Peyer's patch (tissue), 4 donors: ENCODE measurements at regions not wholly inside any gene's neighbourhood (a gene's known extent, or its start where the extent isn't known, plus 50 kb on each side); places are given as distances from the start of the nearest gene placed in this dataset.

Experiments
- CTCF ChIP-seq, 6 experiments: fragments of 450-650 bp in 4 of 6; fragments of 200-600 bp in 2 of 6; sonication (generic) in 1 of 6; IDR thresholded peaks; one replicate each; pipeline ENCODE4 v1.5.1; 2017 to 2019; ENCODE audit warnings: antibody characterized with exemption in 6 of 6, mild to moderate bottlenecking in 3 of 6, moderate library complexity in 1 of 6
- POLR2A ChIP-seq, 2 donors: fragments of 450-650 bp; IDR thresholded peaks; one replicate each; pipeline ENCODE4 v1.5.1; 2017; ENCODE audit warnings: antibody characterized with exemption in 2 of 2, mild to moderate bottlenecking in 2 of 2, moderate library complexity in 2 of 2

DNA sequence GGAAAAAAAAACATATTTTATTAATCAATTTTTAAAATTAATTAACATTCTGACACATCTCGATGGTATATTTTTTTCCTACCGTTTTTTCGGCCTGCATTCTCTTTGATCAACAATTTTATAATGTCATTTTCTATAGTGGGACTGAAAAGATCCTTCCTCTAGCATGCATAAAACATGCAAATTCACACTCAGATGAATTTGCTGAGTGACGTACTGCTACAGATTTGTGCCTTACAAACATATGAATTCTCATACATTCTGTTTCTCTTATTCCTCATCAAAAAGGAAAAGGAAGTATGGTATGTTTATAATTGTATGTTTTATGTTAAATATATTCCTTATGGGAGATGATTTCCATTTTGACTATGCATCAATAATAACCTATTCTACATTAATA lies 458.2 kb downstream of the TSHZ3 start:
- TF ChIP-seq CTCF (IDR thresholded peaks at IDR 0.05) (no peak), POLR2A (IDR thresholded peaks at IDR 0.05) (no peak)
